GM12865 (cell line): ENCODE measurements at regions not wholly inside any gene's neighbourhood (a gene's known extent, or its start where the extent isn't known, plus 50 kb on each side); places are given as distances from the start of the nearest gene placed in this dataset.
A peak's percentile ranks its signal among the peaks of the same experiment; 100 is the strongest.

Experiments
- DNase-seq: peaks from one replicate; pipeline ENCODE4 v3.0.0; 2010; ENCODE audit warnings: low read depth
- H3K4me3 ChIP-seq: 2 replicates; pipeline ENCODE4 v1.5.1; 2011; ENCODE audit warnings: mild to moderate bottlenecking, low read depth, low read length, control low read depth
- CTCF ChIP-seq: IDR thresholded peaks from 2 replicates; pipeline ENCODE4 v1.5.1; 2011; ENCODE audit warnings: low read length, control low read depth, low read depth, inconsistent platforms; ENCODE audit not compliant: insufficient read depth; ENCODE audit errors: missing control alignments

GRCh38 chr2:47309952-47310800, 58.9 kb upstream of the EPCAM start:
- H3K4me3 ChIP-seq: peak overlapping the region; percentile 33
- peak; percentile 98 for DNase-seq
- no peak for TF ChIP-seq CTCF

DNA sequence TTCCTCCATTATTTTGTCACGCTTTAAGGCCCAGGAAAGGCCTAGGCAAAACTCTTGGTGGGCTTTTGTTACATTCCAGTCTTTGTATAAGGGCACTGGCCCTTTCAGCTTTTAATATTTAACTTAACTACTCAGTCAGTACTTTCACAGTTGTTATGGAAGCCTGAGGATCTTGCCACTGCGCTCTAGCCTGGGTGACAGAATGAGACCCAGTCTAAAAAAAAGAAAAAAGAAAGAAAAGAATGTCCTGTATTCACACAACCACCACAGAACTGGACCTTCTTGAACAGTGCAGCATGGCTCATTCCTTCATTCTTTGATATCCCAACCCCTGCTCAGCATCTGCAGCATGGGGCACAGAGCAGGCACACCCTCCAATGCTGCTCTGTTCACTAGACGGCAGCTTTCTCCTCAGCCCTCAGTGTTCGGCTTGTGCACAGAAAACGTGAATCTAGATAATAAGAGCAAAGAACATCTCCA, 59.6 kb upstream of the EPCAM start:
- no peak for DNase-seq
- peak overlapping the region; percentile 17 for H3K4me3 ChIP-seq
- TF ChIP-seq CTCF: no peak

DNA sequence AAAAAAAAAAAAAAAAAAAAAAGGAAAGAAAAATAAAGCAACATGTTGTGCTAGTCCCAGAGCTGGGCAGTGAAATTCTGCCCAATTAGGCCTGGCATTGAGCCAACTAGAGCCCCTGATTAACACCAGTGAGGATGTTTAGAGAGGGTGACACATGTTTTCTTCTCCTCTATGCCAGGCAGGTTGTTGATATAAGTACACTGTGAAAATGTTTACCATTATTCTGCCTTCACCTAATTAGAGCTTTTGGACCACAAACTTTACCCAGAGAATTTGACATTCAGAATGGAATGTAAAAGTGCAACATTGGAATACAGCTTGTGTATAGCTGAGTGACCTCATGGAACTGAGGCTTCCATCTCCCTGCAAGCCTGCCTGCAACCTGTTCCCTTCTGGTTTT, 62.0 kb upstream of the EPCAM start:
- H3K4me3 ChIP-seq: no peak overlapping the region
- no peak for TF ChIP-seq CTCF
- DNase-seq: no peak

DNA sequence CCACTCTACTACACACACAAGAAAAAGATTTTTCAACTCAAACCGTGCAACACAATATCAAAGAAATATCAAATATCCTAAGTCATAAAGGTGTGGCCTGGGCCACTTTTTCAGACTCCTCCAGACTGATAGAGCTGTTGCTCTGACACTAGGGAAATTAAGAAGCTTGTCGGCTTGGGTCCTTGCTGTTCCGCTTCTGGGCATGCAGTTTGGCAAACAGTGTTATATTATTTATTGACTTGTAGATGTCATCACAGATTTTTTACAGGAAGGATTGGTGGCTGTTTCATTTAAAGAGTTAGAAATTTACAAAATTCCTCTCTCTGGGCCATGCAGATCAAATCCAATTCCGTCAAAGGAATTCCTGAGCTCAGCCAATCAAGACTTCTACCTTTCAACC, 64.5 kb upstream of the EPCAM start:
- no peak for TF ChIP-seq CTCF

GRCh38 chr2:47303341-47304148, 65.6 kb upstream of the EPCAM start:
- H3K4me3 ChIP-seq: no peak overlapping the region
- no peak for TF ChIP-seq CTCF
- no peak for DNase-seq

More for the DNA sequence above, 64.5 kb upstream of the EPCAM start:
- no peak overlapping the region for H3K4me3 ChIP-seq
- DNase-seq: no peak

- no peak for DNase-seq
- no peak overlapping the region for H3K4me3 ChIP-seq
- no peak for TF ChIP-seq CTCF
These were observed 66.8 kb upstream of the EPCAM start for GRCh38 chr2:47302308-47302707.
